PC-3 (cell line): ENCODE measurements at regions not wholly inside any gene's neighbourhood (a gene's known extent, or its start where the extent isn't known, plus 50 kb on each side); places are given as distances from the start of the nearest gene placed in this dataset.

ENCODE experiments used
- ATAC-seq: fragments of 200-7000 bp; cut with Tn5 transposase; 2 replicates; pipeline ENCODE4 v1.9.1; 2020; ENCODE audit warnings: mild to moderate bottlenecking, moderate library complexity
- BruUV-seq: library from RNA; stranded (reverse); fragments of 400-500 nt; replicated peaks from 2 replicates; lab custom pipeline; 2021; lab: Mats Ljungman, UMichigan
- CTCF ChIA-PET: fragments of 300-600 bp; sonication (Branson Sonifier 250); formaldehyde crosslinking; loops from one replicate; lab custom pipeline; 2022; ENCODE audit warnings: antibody characterized with exemption; lab: Charles Lee
- POLR2A ChIA-PET: fragments of 300-600 bp; sonication (Branson Sonifier 250); formaldehyde crosslinking; loops from one replicate; lab custom pipeline; 2022; ENCODE audit warnings: antibody characterized with exemption; ENCODE audit not compliant: unreplicated experiment; lab: Charles Lee
- DNase-seq: peaks from one replicate; pipeline ENCODE4 v3.0.0-alpha.2; 2015
- H2AFZ ChIP-seq: fragments of 300-600 bp; sonication (generic); 2 replicates; pipeline ENCODE4 v1.6.0; 2016; ENCODE audit warnings: antibody characterized with exemption, low read length
- H3F3A ChIP-seq: fragments of 300-600 bp; sonication (generic); one replicate; pipeline ENCODE4 v1.6.0; 2017; ENCODE audit warnings: antibody characterized with exemption, low read length, control low read depth, mild to moderate bottlenecking; ENCODE audit not compliant: unreplicated experiment
- H3K27ac ChIP-seq: fragments of 300-600 bp; sonication (generic); 2 replicates; pipeline ENCODE4 v1.5.1; 2016; ENCODE audit warnings: mild to moderate bottlenecking, low read length
- H3K27me3 ChIP-seq: fragments of 300-600 bp; sonication (generic); 2 replicates; pipeline ENCODE4 v1.6.1; 2016; ENCODE audit warnings: low read length, mixed read lengths
- H3K36me3 ChIP-seq: fragments of 300-600 bp; sonication (generic); 2 replicates; pipeline ENCODE4 v1.6.1; 2016; ENCODE audit warnings: low read depth, mixed run types, low read length, mixed read lengths
- H3K4me1 ChIP-seq: fragments of 300-600 bp; sonication (generic); 2 replicates; pipeline ENCODE4 v1.5.1; 2016; ENCODE audit warnings: low read length; ENCODE audit not compliant: insufficient read depth
- H3K4me2 ChIP-seq: fragments of 300-600 bp; sonication (generic); 2 replicates; pipeline ENCODE4 v1.6.0; 2016; ENCODE audit warnings: low read length
- H3K4me3 ChIP-seq: fragments of 300-600 bp; sonication (generic); 2 replicates; pipeline ENCODE4 v1.5.1; 2016; ENCODE audit warnings: mild to moderate bottlenecking, low read length, mixed read lengths
- H3K79me2 ChIP-seq: fragments of 300-600 bp; sonication (generic); 2 replicates; pipeline ENCODE4 v1.6.1; 2017; ENCODE audit warnings: low read length, mixed read lengths
- H3K9ac ChIP-seq: fragments of 300-600 bp; sonication (generic); 2 replicates; pipeline ENCODE4 v1.6.0; 2016; ENCODE audit warnings: mild to moderate bottlenecking, low read length
- H3K9me2 ChIP-seq: fragments of 300-600 bp; sonication (generic); replicated peaks from 2 replicates; pipeline ENCODE4 v1.6.1; 2016; ENCODE audit warnings: mixed run types, low read length, mixed read lengths
- H3K9me3 ChIP-seq: fragments of 300-600 bp; sonication (generic); 2 replicates; pipeline ENCODE4 v1.6.1; 2016; ENCODE audit warnings: low read length, mixed read lengths
- H4K20me1 ChIP-seq: fragments of 300-600 bp; sonication (generic); 2 replicates; pipeline ENCODE4 v1.6.1; 2016; ENCODE audit warnings: low read length, mixed read lengths
- CTCF ChIP-seq: fragments of 300-600 bp; sonication (generic); conservative IDR thresholded peaks from 2 replicates; pipeline ENCODE4 v1.5.1; 2017; ENCODE audit warnings: antibody characterized with exemption, low read depth, mild to moderate bottlenecking, low read length
- EZH2 ChIP-seq: fragments of 300-600 bp; sonication (generic); IDR thresholded peaks from one replicate; pipeline ENCODE4 v1.6.1; 2017; ENCODE audit warnings: antibody characterized with exemption, mild to moderate bottlenecking, low read length; ENCODE audit not compliant: unreplicated experiment
- EZH2phosphoT487 ChIP-seq: fragments of 300-600 bp; sonication (generic); IDR thresholded peaks from 2 replicates; pipeline ENCODE4 v1.6.1; 2018; ENCODE audit warnings: mild to moderate bottlenecking, antibody characterized with exemption, low read length, borderline replicate concordance
- intact Hi-C: fragments of 100-400 bp; cut with micrococcal nuclease; formaldehyde crosslinking; loops from 2 replicates; pipeline ENCODE4 v1.9.0; 2023

- no peak for DNase-seq
- intact Hi-C loops: no loop called here
- no TSS peak for BruUV-seq
Measured at GRCh38 chr16:52256310-52257078, 290.4 kb downstream of the TOX3 start.

GRCh38 chr16:52254746-52255145, 292.2 kb downstream of the TOX3 start:
- no peak overlapping the region for H3K27ac ChIP-seq
- H3K9me3 ChIP-seq: no peaks in the 10 kb centered on the region
- H3K9me2 ChIP-seq: no peaks in the 10 kb centered on the region
- BruUV-seq: no TSS peak
- no peak overlapping the region for H3K9ac ChIP-seq
- no peaks in the 10 kb centered on the region for H3K36me3 ChIP-seq
- no peaks in the 10 kb centered on the region for H3K27me3 ChIP-seq
- DNase-seq (no peak), ATAC-seq (no peak)
- H3K4me3 ChIP-seq: no peak overlapping the region
- H3K4me2 ChIP-seq: no peak overlapping the region
- H3K4me1 ChIP-seq: no peaks in the 10 kb centered on the region
- H3K79me2 ChIP-seq: no peaks in the 10 kb centered on the region
- TF ChIP-seq EZH2phosphoT487 (no peak), EZH2 (no peak), CTCF (no peak)
- intact Hi-C loops: no loop called here
- no peak overlapping the region for H2AFZ ChIP-seq
- no peaks in the 10 kb centered on the region for H3F3A ChIP-seq
- ChIA-PET POLR2A (no interaction called here), CTCF (no interaction called here)
- no peaks in the 10 kb centered on the region for H4K20me1 ChIP-seq

More at GRCh38 chr16:52256310-52257078, 290.4 kb downstream of the TOX3 start:
- CTCF ChIA-PET: no interaction called here
- H4K20me1 ChIP-seq: no peaks in the 10 kb centered on the region
- H3K4me1 ChIP-seq: no peaks in the 10 kb centered on the region
- no peak overlapping the region for H3K4me2 ChIP-seq
- no peaks in the 10 kb centered on the region for H3K9me2 ChIP-seq
- TF ChIP-seq CTCF (no peak), EZH2phosphoT487 (no peak), EZH2 (no peak)
- no peak for ATAC-seq
- H3K9me3 ChIP-seq: no peaks in the 10 kb centered on the region
- no peak overlapping the region for H2AFZ ChIP-seq
- no peaks in the 10 kb centered on the region for H3F3A ChIP-seq
- POLR2A ChIA-PET: no interaction called here
- no peak overlapping the region for H3K27ac ChIP-seq
- H3K9ac ChIP-seq: no peak overlapping the region
- H3K27me3 ChIP-seq: no peaks in the 10 kb centered on the region
- H3K79me2 ChIP-seq: no peaks in the 10 kb centered on the region
- no peaks in the 10 kb centered on the region for H3K36me3 ChIP-seq
- H3K4me3 ChIP-seq: no peak overlapping the region

- no peak overlapping the region for H3K27ac ChIP-seq
Measured at GRCh38 chr16:52252680-52253079, 294.3 kb downstream of the TOX3 start.

More at GRCh38 chr16:52252680-52253079, 294.3 kb downstream of the TOX3 start:
- Histone ChIP-seq H2AFZ (no peak overlapping the region), H3K9ac (no peak overlapping the region), H4K20me1 (no peaks in the 10 kb centered on the region), H3K4me2 (no peak overlapping the region), H3K36me3 (no peaks in the 10 kb centered on the region), H3F3A (no peaks in the 10 kb centered on the region), H3K9me3 (no peaks in the 10 kb centered on the region), H3K79me2 (no peaks in the 10 kb centered on the region), H3K4me3 (no peak overlapping the region), H3K9me2 (no peaks in the 10 kb centered on the region), H3K27me3 (no peaks in the 10 kb centered on the region), H3K4me1 (no peaks in the 10 kb centered on the region)
- BruUV-seq: no TSS peak
- no peak for DNase-seq
- no peak for ATAC-seq
- no peak for TF ChIP-seq EZH2
- TF ChIP-seq EZH2phosphoT487: no peak
- TF ChIP-seq CTCF: no peak
- ChIA-PET CTCF (no interaction called here), POLR2A (no interaction called here)
- intact Hi-C loops: no loop called here
